ENCODE measurements at regions not wholly inside any gene's neighbourhood (a gene's known extent, or its start where the extent isn't known, plus 50 kb on each side); places are given as distances from the start of the nearest gene placed in this dataset.

DNA sequence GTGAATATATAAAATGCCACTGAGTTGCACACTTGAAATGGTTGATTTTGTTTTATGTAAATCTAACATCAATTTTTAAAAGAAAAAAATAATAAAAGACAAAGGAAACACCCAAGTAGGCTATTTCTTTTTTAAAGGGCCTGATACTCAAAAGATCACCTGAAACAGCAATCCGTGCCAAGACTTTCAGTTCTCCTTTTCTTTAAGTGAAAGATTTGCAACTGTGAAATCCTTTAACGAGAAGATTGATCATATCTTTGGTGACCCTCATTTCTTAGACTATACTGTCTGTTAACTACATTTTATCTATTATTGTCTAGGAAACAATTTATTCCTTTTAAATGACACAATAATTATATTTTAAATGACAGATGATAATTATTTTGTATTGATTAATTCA is 1841.5 kb downstream of the LRRC4C start:
- H3K27me3 ChIP-seq (ENCODE audit: control insufficient read depth in 2 of 2, insufficient read depth in 2 of 2, low read length in 2 of 2) = no peaks in the 10 kb centered on the region
- no peaks in the 10 kb centered on the region for H3K36me3 ChIP-seq (ENCODE audit: control insufficient read depth, insufficient read depth, low read length)
- H3K4me3 ChIP-seq = no peak overlapping the region
- no TSS peak for BruUV-seq (replicated peaks)
- H3K4me1 ChIP-seq (replicated peaks in 1 of 2; ENCODE audit: control insufficient read depth in 2 of 2, insufficient read depth in 2 of 2, low read length in 2 of 2) = no peaks in the 10 kb centered on the region
- POLR2A ChIA-PET = no interaction called here
- H3K9ac ChIP-seq (ENCODE audit: insufficient read depth in 1 of 2, low read depth in 2 of 2, low read length in 2 of 2) = no peak overlapping the region
- no peak overlapping the region for H2AFZ ChIP-seq (ENCODE audit: low read depth, low read length)
- no peak overlapping the region for H3K27ac ChIP-seq (ENCODE audit: extremely low read depth, low read depth, low read length)
- no peaks in the 10 kb centered on the region for H3K79me2 ChIP-seq (ENCODE audit: control insufficient read depth, insufficient read depth, low read length)
- ATAC-seq = no peak
- no peak for DNase-seq (ENCODE audit: extremely low read depth in 1 of 4, low spot score in 3 of 4)
- 0% methylated on average over 2 of the region's 2 CpGs for WGBS (ENCODE audit: insufficient coverage, low coverage, missing lambda C conversion rate)
- in situ Hi-C loops (cut with MboI) = no loop called here
- no peak for FAIRE-seq
- H3K9me1 ChIP-seq (ENCODE audit: control insufficient read depth, insufficient read depth, low read length) = no peaks in the 10 kb centered on the region
- no peak for TF ChIP-seq SAFB2 (IDR thresholded peaks at IDR 0.05; ENCODE audit: borderline replicate concordance, low read depth, low read length, severe bottlenecking)
- TF ChIP-seq EHMT2 (IDR thresholded peaks at IDR 0.05) = no peak
- TF ChIP-seq MECOM (CRISPR knock-in tag; IDR thresholded peaks at IDR 0.05) = no peak
- no peak for TF ChIP-seq ZNF140 (CRISPR knock-in tag; IDR thresholded peaks at IDR 0.05)
- no peak for TF ChIP-seq ZNF699 (CRISPR knock-in tag; IDR thresholded peaks at IDR 0.05; ENCODE audit: insufficient replicate concordance)
- no peak for TF ChIP-seq KDM4B (IDR thresholded peaks at IDR 0.05; ENCODE audit: borderline replicate concordance in 2 of 2, low read depth in 1 of 2)
- no peak for TF ChIP-seq PRPF4 (IDR thresholded peaks at IDR 0.05; ENCODE audit: insufficient read depth, low read depth, low read length, poor library complexity, severe bottlenecking)
- TF ChIP-seq, protein P1, sequence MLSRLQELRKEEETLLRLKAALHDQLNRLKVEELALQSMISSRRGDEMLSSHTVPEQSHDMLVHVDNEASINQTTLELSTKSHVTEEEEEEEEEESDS (CRISPR knock-in tag; IDR thresholded peaks at IDR 0.05) = no peak
- no peak for TF ChIP-seq BRCA1 (IDR thresholded peaks at IDR 0.05)
- TF ChIP-seq BRCA1 (CRISPR knock-in tag; IDR thresholded peaks at IDR 0.05) = no peak
- TF ChIP-seq ZC3H8 (IDR thresholded peaks at IDR 0.05) = no peak
- no peak for TF ChIP-seq ZNF586 (CRISPR knock-in tag; conservative IDR thresholded peaks at IDR 0.05)
- no peak for TF ChIP-seq ETV6 (IDR thresholded peaks at IDR 0.05; ENCODE audit: borderline replicate concordance in 1 of 2, low read depth in 2 of 2, low read length in 1 of 2)
- no peak for TF ChIP-seq ETV6 (CRISPR knock-in tag; IDR thresholded peaks at IDR 0.05; ENCODE audit: borderline replicate concordance)
- TF ChIP-seq, protein P2, sequence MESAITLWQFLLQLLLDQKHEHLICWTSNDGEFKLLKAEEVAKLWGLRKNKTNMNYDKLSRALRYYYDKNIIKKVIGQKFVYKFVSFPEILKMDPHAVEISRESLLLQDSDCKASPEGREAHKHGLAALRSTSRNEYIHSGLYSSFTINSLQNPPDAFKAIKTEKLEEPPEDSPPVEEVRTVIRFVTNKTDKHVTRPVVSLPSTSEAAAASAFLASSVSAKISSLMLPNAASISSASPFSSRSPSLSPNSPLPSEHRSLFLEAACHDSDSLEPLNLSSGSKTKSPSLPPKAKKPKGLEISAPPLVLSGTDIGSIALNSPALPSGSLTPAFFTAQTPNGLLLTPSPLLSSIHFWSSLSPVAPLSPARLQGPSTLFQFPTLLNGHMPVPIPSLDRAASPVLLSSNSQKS (CRISPR knock-in tag; IDR thresholded peaks at IDR 0.05) = no peak
- no peak for TF ChIP-seq SMARCE1 (IDR thresholded peaks at IDR 0.05)
- TF ChIP-seq ZNF23 (CRISPR knock-in tag; IDR thresholded peaks at IDR 0.05) = no peak
- TF ChIP-seq ADNP (tag; IDR thresholded peaks at IDR 0.05) = no peak
- H4K20me1 ChIP-seq (replicated peaks; ENCODE audit: control insufficient read depth, insufficient read depth, low read length) = no peaks in the 10 kb centered on the region
- no peaks in the 10 kb centered on the region for H3K9me3 ChIP-seq (replicated peaks; ENCODE audit: control insufficient read depth, insufficient read depth, low read depth, low read length)
- intact Hi-C loops (cut with micrococcal nuclease) = no loop called here
- CTCF ChIA-PET (ENCODE audit: low intra/inter-chr PET ratio) = no interaction called here
- no peak overlapping the region for H3K4me2 ChIP-seq (ENCODE audit: insufficient read depth, low read length)
